ENCODE measurements at regions not wholly inside any gene's neighbourhood (a gene's known extent, or its start where the extent isn't known, plus 50 kb on each side); places are given as distances from the start of the nearest gene placed in this dataset.
"Not testable (repeated sequence)": the region's sequence is repeated elsewhere in the genome, so short reads cannot be mapped to it uniquely, and the experiment has no call there.

GRCh38 chr1:112818990-112819689, 104.0 kb upstream of the PPM1J start:
- DNase-seq = no peak

DNA sequence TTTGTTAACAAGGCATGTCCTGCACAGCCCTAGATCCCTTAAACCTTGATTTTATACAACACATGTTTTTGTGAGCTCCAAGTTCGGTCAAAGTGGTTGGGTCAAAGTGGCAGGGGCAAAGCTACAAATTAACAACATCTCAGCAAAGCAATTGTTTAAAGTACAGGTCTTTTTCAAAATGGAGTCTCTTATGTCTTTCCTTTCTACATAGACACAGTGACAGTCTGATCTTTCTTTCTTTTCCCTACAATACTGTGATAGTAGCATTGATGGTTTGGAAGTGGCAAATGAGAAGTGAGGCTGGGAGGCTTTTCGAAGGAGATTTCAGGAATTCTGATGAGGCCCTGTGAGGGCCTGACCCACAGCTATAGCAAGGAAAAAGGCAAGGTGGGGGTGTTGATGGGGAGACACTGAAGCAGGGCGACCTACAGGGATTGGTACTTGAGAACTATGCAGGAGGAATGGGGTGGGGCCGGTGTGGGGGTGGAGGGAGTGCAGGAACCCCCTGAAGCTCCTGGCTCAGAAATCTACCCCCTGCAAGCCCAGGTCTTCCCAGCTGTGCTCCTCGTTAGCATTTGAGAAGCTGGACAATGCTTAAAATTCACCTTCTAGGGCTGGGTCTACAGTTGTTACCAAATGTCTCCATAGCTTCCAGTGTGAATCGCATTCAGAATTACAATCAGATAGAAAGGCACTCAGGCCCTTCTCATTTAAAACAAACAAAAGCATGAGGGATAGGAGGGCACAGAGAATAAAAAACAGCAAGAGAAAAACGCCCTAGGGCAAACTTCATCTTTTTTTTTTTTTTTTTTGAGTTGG, 102.6 kb upstream of the PPM1J start:
- no peak for DNase-seq

DNA sequence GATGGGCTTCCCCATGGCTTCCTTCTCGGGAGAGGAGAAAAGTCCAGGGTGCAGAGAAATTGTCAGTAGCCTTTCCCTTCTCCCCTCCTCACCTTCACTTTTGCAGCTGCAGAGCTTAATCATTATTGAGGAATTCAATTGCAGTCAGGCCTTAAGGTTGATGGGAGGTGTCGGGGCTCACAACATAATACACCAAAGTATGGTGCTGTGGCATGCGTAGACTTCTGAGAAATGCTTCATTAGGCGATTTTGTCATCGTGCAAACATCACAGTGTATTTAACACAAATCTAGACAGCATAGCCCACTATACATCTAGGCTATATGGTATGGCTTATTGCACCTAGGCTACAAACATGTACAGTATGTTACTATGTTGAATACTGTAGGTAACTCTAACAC, 100.2 kb upstream of the PPM1J start:
- no peak for DNase-seq

DNA sequence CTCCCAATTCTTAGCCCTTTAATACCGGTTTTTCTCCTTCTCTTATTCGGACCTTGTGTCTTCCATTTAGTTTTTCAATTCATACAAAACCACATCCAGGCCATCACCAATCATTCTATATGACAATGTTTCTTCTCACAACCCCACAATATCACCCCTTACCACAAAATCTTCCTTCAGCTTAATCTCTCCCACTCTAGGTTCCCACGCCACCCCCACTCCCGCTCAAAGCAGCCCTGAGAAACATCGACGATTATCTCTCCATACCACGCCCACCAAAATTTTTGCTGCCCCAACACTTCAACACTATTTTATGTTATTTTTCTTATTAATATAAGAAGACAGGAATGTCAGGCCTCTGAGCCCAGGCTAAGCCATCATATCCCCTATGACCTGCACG, 99.5 kb upstream of the PPM1J start:
- not testable (repeated sequence) for DNase-seq

- DNase-seq = peak; percentile 43
Measured at GRCh38 chr1:112808861-112809684, 93.9 kb upstream of the PPM1J start.

DNA sequence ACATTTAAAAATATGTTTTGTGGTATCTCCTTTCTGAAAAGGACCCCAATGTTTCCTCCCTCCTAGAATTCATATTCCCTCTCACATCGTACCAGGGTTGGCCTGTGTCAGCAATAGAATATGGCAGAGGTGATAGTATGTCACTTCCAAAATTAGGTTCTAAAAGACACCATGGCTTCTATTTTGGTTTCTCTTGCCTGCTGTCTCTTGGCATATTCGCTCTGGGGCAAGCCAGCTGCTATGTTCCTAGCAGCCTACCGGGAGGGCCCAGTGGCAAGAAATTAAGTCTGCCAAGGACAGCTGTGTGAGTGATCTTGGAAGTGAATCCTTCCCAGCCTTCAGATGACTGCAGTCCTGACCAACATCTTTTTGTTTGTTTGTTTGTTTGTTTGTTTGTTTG, 92.9 kb upstream of the PPM1J start:
- DNase-seq = no peak

- no peak for DNase-seq
Measured at GRCh38 chr1:112807117-112807516, 92.0 kb upstream of the PPM1J start.

GRCh38 chr1:112806090-112806642, 91.0 kb upstream of the PPM1J start:
- no peak for DNase-seq

DNA sequence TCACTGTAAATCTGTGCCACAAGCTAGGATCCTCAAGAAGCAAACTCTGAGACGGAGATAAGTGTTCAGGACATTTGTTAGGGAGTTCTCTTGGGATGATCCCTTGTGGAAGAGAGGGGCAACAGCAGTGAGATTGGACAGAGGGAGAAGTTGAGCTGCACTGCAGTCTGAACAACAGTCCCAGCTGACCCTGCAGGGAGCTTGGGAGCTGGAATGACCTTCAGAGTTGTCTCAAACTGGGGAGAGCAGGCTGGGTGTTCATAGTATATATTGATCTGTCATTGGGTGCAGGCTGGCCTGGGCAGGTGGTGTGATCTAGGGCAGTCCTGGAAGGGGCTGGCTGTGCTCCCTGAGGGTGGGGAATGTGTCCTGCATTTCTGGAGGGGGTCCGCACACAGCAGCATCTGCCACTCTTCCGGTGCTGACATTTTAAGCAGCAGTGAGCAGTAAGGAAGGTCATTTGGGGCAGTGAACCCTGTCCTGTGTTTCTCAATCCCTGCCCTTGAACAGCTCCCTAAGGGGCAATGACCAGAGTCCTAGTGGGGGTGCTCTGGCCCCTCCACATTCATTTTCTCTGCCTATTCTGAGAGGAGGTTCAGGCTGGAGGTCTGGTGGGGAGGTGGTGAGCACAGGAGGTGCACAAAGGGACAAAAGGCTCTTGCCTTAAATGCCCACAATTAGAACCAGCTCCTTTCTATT, 90.2 kb upstream of the PPM1J start:
- DNase-seq = no peak

- DNase-seq = peak; percentile 41
Measured at GRCh38 chr1:112803906-112804762, 89.0 kb upstream of the PPM1J start.

GRCh38 chr1:112800289-112800688, 85.2 kb upstream of the PPM1J start:
- DNase-seq = no peak

GRCh38 chr1:112798292-112798691, 83.2 kb upstream of the PPM1J start:
- no peak for DNase-seq

DNA sequence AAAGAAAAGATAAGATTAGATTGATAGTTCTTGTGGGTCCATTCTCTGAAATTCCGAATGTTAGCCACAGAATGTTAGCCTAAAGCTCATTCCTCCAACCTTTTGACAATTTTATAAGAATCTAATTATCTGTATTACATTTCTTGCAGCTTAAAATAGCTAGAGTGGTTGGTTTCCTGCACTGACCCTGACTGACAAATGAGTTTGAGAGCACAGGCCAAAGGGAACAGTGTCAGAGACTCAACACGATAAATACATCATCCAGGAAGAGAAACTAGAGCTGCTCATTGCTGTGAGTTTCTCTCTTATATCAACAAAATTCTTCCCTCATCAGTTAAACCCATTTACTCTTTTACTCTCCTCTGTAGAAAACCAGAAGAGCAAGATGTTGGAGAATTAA, 82.1 kb upstream of the PPM1J start:
- no peak for DNase-seq

- DNase-seq = no peak
Measured at GRCh38 chr1:112794654-112795239, 79.6 kb upstream of the PPM1J start.

DNA sequence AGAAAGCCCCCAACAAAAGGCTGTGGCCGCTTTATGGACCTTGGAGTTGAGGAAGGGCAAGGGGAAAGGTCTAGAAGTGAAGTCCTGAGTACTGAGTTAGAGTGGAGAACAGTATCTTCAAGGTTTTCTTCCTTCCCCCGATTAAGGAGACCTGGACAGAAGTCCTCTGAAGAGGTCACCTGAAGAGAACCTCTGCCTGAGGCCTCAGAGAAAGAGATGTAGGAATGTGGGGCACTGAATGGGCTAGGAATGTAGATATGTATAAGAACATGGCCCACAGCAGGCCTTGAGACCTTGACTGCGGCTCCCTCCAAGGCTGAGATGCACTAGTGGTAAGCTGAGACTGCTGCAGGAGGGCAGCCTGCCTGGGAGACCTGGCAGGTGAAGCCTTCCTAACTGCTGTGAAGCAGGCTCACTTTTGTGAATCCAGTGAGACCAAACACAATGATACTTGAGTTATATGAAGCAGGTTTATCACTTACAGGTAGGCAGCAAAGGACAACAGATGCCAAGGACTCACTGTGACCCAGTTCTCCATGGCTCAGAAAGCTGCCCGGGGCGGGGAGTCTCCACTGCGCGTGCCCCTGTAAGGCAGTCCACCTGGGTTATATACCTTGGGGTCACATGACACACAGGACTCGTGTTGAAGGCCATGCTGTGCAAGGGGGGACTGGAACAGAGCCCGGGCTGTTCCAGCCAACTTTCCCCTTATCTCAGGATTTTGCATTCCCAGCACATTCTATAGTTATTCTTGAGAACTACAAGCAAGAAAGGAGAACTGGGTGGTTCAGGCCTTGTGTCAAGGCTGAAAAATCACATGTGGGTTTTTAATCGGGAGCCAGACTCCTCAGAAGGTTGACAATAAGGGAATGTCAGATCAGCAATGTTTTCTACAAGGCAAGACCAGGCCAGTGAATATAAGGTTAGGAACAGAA, 78.8 kb upstream of the PPM1J start:
- DNase-seq = no peak

GRCh38 chr1:112791723-112792104, 76.6 kb upstream of the PPM1J start:
- no peak for DNase-seq

DNA sequence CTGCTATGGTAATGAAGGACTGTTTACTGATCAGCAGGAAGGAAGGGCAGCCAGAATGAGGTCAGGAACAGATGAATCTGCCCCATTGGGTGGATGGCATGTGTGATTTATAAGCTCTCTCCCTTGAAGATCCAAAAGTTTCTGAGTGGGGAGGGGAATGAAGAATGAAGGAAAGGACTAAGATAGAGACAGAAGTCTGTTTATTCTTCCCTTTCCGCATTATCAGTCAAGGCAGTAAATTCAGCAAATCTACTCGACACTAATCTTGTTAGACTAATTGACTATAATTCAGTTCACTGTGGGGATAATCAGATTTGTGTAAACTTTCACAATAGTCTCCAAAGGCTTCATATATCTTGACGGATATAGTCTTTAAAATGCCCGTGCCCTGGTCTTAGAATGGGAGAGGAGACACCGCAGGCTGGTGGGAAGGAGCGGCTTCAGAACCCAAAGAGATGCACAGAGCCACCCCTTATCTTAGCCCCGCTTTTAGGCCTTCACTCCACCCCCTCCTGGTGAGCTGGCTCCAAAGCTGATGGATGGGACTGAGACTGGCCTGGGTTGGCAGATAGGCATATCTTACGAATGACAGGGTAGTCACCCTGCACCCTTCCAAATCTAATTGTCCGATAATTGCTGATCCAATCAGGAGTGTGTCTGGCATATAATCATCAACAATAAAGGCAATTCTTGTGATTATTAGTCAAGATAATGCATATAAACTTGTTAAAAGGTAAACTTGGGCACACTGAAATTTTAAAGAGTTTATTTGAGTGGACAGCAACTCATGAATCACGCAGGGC, 76.0 kb upstream of the PPM1J start:
- no peak for DNase-seq

DNA sequence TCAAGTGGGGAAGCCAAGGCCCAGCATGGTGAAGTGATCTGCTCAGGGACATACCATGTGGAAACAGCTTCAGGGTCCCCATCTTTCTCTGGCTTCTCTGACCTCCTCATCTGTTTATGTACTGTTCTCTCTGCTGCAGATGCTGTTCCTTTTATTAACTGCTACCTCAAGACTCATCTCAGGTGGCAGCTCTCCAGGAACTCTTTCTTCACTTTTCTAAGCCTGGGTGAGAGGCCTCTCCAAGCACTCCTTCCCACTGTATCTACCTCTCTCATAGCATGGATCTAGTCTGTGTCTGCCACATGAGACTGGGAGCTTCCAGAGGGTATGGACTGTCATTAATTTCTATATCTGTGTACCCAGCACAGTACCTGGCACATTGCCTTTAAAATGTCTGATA, 73.4 kb upstream of the PPM1J start:
- DNase-seq = no peak

DNA sequence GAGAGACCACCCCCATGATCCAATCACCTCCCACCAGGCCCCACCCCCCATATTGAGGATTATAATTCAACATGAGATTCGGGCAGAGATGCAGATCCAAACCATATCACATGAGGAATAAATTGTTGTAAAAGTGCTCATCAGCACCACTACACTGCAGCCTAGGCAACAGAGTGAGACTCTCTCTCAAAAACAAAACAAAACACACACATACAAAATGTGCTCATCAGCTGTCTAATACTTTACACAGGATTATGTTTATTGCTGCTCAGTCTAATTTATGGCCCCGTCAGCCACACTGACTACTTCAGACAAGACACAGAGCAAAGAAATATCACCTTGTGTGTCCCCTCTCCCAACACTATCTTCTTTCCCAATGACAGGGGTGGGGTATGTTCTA, 72.9 kb upstream of the PPM1J start:
- no peak for DNase-seq
